ENCODE measurements at regions not wholly inside any gene's neighbourhood (a gene's known extent, or its start where the extent isn't known, plus 50 kb on each side); places are given as distances from the start of the nearest gene placed in this dataset.
"Not testable (repeated sequence)": the region's sequence is repeated elsewhere in the genome, so short reads cannot be mapped to it uniquely, and the experiment has no call there.

GRCh38 chr7:4438723-4439245 is 243.3 kb upstream of the FOXK1 start:
- DNase-seq, result no peak

- DNase-seq, result no peak
Observed at GRCh38 chr7:4439444-4439843, 242.7 kb upstream of the FOXK1 start.

- no peak for DNase-seq
Observed at GRCh38 chr7:4444106-4444505, 238.0 kb upstream of the FOXK1 start.

- no peak for DNase-seq
Observed at GRCh38 chr7:4445777-4446176, 236.3 kb upstream of the FOXK1 start.

GRCh38 chr7:4449263-4449662 is 232.8 kb upstream of the FOXK1 start:
- no peak for DNase-seq

GRCh38 chr7:4450483-4450882 is 231.6 kb upstream of the FOXK1 start:
- no peak for DNase-seq

- no peak for DNase-seq
Observed at GRCh38 chr7:4460597-4460996, 221.5 kb upstream of the FOXK1 start.

GRCh38 chr7:4461531-4461930 is 220.6 kb upstream of the FOXK1 start:
- DNase-seq, result no peak

GRCh38 chr7:4468320-4469102 is 213.6 kb upstream of the FOXK1 start:
- no peak for DNase-seq

- DNase-seq, result no peak
Observed at GRCh38 chr7:4470246-4470645, 211.8 kb upstream of the FOXK1 start.

GRCh38 chr7:4472728-4473127 is 209.4 kb upstream of the FOXK1 start:
- no peak for DNase-seq

GRCh38 chr7:4479367-4480039 is 202.6 kb upstream of the FOXK1 start:
- DNase-seq, result peak; percentile 15 to 66

- not testable (repeated sequence) for DNase-seq
Observed at GRCh38 chr7:4480131-4480530, 202.0 kb upstream of the FOXK1 start.

- DNase-seq, result no peak
Observed at GRCh38 chr7:4483851-4484250, 198.2 kb upstream of the FOXK1 start.

- no peak for DNase-seq
Observed at GRCh38 chr7:4484545-4484944, 197.6 kb upstream of the FOXK1 start.

- DNase-seq, result no peak
Observed at GRCh38 chr7:4486907-4487306, 195.2 kb upstream of the FOXK1 start.

GRCh38 chr7:4496911-4497310 is 185.2 kb upstream of the FOXK1 start:
- not testable (repeated sequence) for DNase-seq

GRCh38 chr7:4500812-4501211 is 181.3 kb upstream of the FOXK1 start:
- no peak for DNase-seq

- DNase-seq, result not testable (repeated sequence)
Observed at GRCh38 chr7:4507886-4508285, 174.2 kb upstream of the FOXK1 start.

- DNase-seq, result no peak
Observed at GRCh38 chr7:4513450-4513849, 168.6 kb upstream of the FOXK1 start.

GRCh38 chr7:4519819-4520520 is 162.1 kb upstream of the FOXK1 start:
- DNase-seq, result no peak

GRCh38 chr7:4523219-4523618 is 158.9 kb upstream of the FOXK1 start:
- no peak for DNase-seq

- DNase-seq, result no peak
Observed at GRCh38 chr7:4523873-4524272, 158.2 kb upstream of the FOXK1 start.

- DNase-seq, result no peak
Observed at GRCh38 chr7:4525884-4526283, 156.2 kb upstream of the FOXK1 start.

All from NCI-H446 (cell line).